GM19240 (cell line): ENCODE measurements at regions not wholly inside any gene's neighbourhood (a gene's known extent, or its start where the extent isn't known, plus 50 kb on each side); places are given as distances from the start of the nearest gene placed in this dataset.

Source experiments
- DNase-seq: peaks from one replicate; pipeline ENCODE4 v3.0.0; 2011; ENCODE audit warnings: low spot score; ENCODE audit not compliant: insufficient read length

GRCh38 chr3:181764544-181764943 lies 52.8 kb downstream of the SOX2 start:
- no peak for DNase-seq

GRCh38 chr3:181770296-181770695 lies 58.6 kb downstream of the SOX2 start:
- DNase-seq = no peak

- DNase-seq = no peak
Observed at GRCh38 chr3:181771120-181771519, 59.4 kb downstream of the SOX2 start.

- DNase-seq = no peak
Observed at GRCh38 chr3:181772166-181772565, 60.4 kb downstream of the SOX2 start.

- DNase-seq = no peak
Observed at GRCh38 chr3:181773921-181774320, 62.2 kb downstream of the SOX2 start.

GRCh38 chr3:181782306-181782954 lies 70.7 kb downstream of the SOX2 start:
- no peak for DNase-seq

- DNase-seq = no peak
Observed at GRCh38 chr3:181790561-181790960, 78.8 kb downstream of the SOX2 start.

- no peak for DNase-seq
Observed at GRCh38 chr3:181791056-181791955, 79.6 kb downstream of the SOX2 start.

GRCh38 chr3:181793006-181793405 lies 81.3 kb downstream of the SOX2 start:
- DNase-seq = no peak

- no peak for DNase-seq
Observed at GRCh38 chr3:181794011-181794790, 82.5 kb downstream of the SOX2 start.

- DNase-seq = no peak
Observed at GRCh38 chr3:181796641-181797040, 84.9 kb downstream of the SOX2 start.

- no peak for DNase-seq
Observed at GRCh38 chr3:181797431-181797830, 85.7 kb downstream of the SOX2 start.

- DNase-seq = no peak
Observed at GRCh38 chr3:181805703-181806102, 94.0 kb downstream of the SOX2 start.

- DNase-seq = no peak
Observed at GRCh38 chr3:181808053-181808452, 96.3 kb downstream of the SOX2 start.

- DNase-seq = no peak
Observed at GRCh38 chr3:181823716-181824115, 112.0 kb downstream of the SOX2 start.

- DNase-seq = no peak
Observed at GRCh38 chr3:181824961-181825360, 113.2 kb downstream of the SOX2 start.

GRCh38 chr3:181839039-181839915 lies 127.6 kb downstream of the SOX2 start:
- DNase-seq = no peak

GRCh38 chr3:181839916-181840297 lies 128.2 kb downstream of the SOX2 start:
- DNase-seq = no peak

- DNase-seq = no peak
Observed at GRCh38 chr3:181844211-181844610, 132.5 kb downstream of the SOX2 start.

GRCh38 chr3:181847276-181847675 lies 135.6 kb downstream of the SOX2 start:
- DNase-seq = no peak

- DNase-seq = no peak
Observed at GRCh38 chr3:181851063-181851462, 139.3 kb downstream of the SOX2 start.
